Transverse colon (tissue), 4 donors: ENCODE measurements at regions not wholly inside any gene's neighbourhood (a gene's known extent, or its start where the extent isn't known, plus 50 kb on each side); places are given as distances from the start of the nearest gene placed in this dataset.

Experiments
- POLR2A ChIP-seq: fragments of 450-650 bp; IDR thresholded peaks from one replicate; pipeline ENCODE4 v1.6.1; 2016; ENCODE audit warnings: antibody characterized with exemption, mild to moderate bottlenecking, moderate library complexity
- POLR2AphosphoS5 ChIP-seq, 3 donors: sonication (generic); formaldehyde crosslinking; IDR thresholded peaks; one replicate each; pipeline ENCODE4 v1.6.1; 2016; ENCODE audit warnings: antibody characterized with exemption in 3 of 3
- TF ChIP-seq, protein P1 (sequence below), 5 experiments: fragments of 200-600 bp in 3 of 5; fragments of 450-650 bp in 2 of 5; sonication (generic) in 3 of 5; IDR thresholded peaks; 1 replicate in 2 of 5; 2 replicates in 3 of 5; pipeline ENCODE4 v1.5.1; 2016 to 2017; ENCODE audit warnings: antibody characterized with exemption in 5 of 5, inconsistent platforms in 3 of 5, mild to moderate bottlenecking in 2 of 5, moderate library complexity in 1 of 5

DNA sequence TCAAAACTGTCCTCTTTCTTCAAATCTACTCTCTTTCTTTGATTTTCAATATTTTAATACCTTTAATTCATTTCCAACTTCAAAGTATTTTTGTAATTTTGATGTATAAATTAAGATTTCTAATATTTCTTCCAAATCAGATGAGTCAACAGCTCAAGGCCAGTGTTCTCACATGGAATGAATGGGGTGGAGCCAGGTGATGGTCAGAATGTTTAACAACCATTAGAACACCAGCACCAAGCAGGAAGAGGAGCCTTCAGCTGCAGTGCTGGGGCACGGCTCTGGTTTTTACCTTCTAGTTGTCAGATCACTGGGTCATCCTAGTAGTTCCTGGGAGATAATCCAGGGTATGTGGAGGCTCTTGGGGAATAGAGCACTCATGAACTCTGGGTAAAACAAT is 494.5 kb upstream of the PDZRN3 start:
- TF ChIP-seq, protein P1, sequence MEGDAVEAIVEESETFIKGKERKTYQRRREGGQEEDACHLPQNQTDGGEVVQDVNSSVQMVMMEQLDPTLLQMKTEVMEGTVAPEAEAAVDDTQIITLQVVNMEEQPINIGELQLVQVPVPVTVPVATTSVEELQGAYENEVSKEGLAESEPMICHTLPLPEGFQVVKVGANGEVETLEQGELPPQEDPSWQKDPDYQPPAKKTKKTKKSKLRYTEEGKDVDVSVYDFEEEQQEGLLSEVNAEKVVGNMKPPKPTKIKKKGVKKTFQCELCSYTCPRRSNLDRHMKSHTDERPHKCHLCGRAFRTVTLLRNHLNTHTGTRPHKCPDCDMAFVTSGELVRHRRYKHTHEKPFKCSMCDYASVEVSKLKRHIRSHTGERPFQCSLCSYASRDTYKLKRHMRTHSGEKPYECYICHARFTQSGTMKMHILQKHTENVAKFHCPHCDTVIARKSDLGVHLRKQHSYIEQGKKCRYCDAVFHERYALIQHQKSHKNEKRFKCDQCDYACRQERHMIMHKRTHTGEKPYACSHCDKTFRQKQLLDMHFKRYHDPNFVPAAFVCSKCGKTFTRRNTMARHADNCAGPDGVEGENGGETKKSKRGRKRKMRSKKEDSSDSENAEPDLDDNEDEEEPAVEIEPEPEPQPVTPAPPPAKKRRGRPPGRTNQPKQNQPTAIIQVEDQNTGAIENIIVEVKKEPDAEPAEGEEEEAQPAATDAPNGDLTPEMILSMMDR (IDR thresholded peaks at IDR 0.05) = no peak
- TF ChIP-seq POLR2A (no peak), POLR2AphosphoS5 (IDR thresholded peaks at IDR 0.05) (no peak)
